ENCODE measurements at regions not wholly inside any gene's neighbourhood (a gene's known extent, or its start where the extent isn't known, plus 50 kb on each side); places are given as distances from the start of the nearest gene placed in this dataset.

DNA sequence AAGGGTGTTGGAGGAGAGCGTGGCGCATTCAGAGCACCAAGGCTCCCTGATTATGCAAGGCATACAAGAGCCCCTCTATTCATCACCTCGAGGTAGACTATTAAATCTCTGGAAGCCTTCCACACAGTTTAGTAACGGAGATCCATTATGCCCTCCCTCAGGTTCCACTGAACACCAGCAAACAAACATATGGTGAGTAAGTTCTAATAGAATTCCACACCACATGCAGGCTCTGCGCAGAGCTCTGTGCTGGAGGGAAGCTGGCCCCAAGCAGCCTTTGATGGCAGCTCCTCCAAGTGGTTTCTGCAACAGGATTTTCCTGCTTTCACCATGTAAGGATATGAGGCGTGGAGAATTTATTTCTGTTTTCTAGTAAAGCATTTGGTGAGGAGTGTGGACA, 238.6 kb downstream of the C1D start:
- Histone ChIP-seq H3K36me3 (replicated peaks; ENCODE audit: control insufficient read depth, insufficient read depth, low read length) (no peaks in the 10 kb centered on the region), H3K4me3 (ENCODE audit: insufficient read depth, low read depth, low read length) (no peak overlapping the region), H3K27me3 (ENCODE audit: control insufficient read depth, insufficient read depth, low read length) (no peaks in the 10 kb centered on the region)
- no peak for DNase-seq

DNA sequence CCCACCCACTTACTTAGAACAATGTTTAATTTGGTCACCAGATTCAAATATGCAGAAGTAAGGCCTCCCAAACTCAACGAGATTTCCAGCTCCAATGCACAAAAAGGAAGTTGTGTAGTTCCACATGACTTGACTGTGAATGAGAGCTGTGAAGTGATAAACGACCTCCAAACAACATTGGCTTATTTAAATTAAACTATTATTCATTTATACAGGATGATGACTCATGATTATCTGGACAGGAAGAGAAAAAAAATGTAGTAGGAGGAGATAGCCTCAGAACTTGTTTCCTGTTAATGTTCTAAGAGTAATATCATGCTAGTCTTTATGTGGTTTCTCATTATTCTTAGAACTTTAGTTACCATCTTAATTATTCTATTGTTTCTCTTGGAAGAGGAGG, 237.3 kb downstream of the C1D start:
- H3K27me3 ChIP-seq (ENCODE audit: control insufficient read depth, insufficient read depth, low read length): no peaks in the 10 kb centered on the region
- no peak for DNase-seq
- H3K4me3 ChIP-seq (ENCODE audit: insufficient read depth, low read depth, low read length): no peak overlapping the region
- H3K36me3 ChIP-seq (replicated peaks; ENCODE audit: control insufficient read depth, insufficient read depth, low read length): no peaks in the 10 kb centered on the region

DNA sequence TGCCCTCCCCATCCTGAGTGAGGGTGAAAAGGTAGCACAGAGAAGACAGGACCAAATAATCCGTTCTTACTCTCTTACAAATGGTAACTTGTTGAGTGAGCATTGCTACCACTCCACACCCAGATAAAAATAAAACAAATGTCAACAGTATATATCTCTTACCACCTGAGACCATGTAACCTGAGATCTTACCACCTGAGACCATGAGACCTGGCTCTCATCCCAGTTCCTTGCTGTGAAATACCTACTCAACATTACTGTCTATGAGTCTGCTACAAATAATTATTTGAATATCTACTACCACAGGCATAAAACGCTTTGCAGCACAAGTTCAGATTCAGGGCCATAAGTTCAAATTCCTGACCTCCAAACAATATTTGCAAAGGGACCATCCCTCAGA, 234.7 kb downstream of the C1D start:
- H3K4me3 ChIP-seq (ENCODE audit: insufficient read depth, low read depth, low read length): no peak overlapping the region
- no peak for DNase-seq
- H3K27me3 ChIP-seq (ENCODE audit: control insufficient read depth, insufficient read depth, low read length): no peaks in the 10 kb centered on the region
- H3K36me3 ChIP-seq (replicated peaks; ENCODE audit: control insufficient read depth, insufficient read depth, low read length): no peaks in the 10 kb centered on the region

DNA sequence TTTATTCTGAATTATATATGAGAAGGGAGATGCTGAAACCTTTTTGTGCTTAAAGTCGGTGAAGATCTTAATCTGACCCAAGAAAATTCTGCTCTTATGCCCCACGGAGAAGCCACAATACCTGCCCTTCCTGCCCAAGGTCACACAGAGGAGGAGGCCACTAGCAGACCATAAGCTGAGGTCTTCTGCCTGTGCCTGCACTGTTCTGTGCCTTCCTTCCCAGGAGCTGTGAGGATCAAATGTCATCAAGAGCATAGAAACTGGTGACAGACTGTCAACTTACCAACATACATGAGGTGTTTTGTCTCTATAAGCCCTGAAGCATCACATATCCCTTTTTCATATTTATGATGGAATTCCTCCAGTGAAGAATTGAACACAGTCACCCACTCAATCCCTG, 233.3 kb downstream of the C1D start:
- Histone ChIP-seq H3K4me3 (ENCODE audit: insufficient read depth, low read depth, low read length) (no peak overlapping the region), H3K27me3 (ENCODE audit: control insufficient read depth, insufficient read depth, low read length) (no peaks in the 10 kb centered on the region), H3K36me3 (replicated peaks; ENCODE audit: control insufficient read depth, insufficient read depth, low read length) (no peaks in the 10 kb centered on the region)
- no peak for DNase-seq

DNA sequence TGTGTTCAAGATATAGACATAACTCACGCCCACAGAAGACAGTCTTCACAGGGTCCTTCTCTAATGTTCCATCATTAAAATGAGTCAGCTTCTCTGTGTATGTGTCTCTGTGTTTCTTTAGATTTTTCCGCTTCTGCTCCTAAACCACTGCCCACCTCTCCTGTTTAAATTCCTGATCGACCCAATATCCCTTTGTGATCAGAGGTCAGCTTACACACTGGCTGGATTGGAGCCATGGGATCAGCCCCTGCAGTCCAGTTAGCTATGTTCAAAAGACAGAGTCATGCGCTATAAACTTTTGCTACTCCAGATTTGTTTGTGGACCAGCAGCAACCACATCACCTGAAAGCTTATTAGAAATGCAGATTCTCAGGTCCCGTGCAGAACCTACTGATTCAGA, 229.2 kb downstream of the C1D start:
- no peak overlapping the region for H3K4me3 ChIP-seq (ENCODE audit: insufficient read depth, low read depth, low read length)
- H3K36me3 ChIP-seq (replicated peaks; ENCODE audit: control insufficient read depth, insufficient read depth, low read length): no peaks in the 10 kb centered on the region
- no peaks in the 10 kb centered on the region for H3K27me3 ChIP-seq (ENCODE audit: control insufficient read depth, insufficient read depth, low read length)
- no peak for DNase-seq

GRCh38 chr2:67834482-67834881, 228.3 kb downstream of the C1D start:
- Histone ChIP-seq H3K4me3 (ENCODE audit: insufficient read depth, low read depth, low read length) (no peak overlapping the region), H3K27me3 (ENCODE audit: control insufficient read depth, insufficient read depth, low read length) (no peaks in the 10 kb centered on the region), H3K36me3 (replicated peaks; ENCODE audit: control insufficient read depth, insufficient read depth, low read length) (no peaks in the 10 kb centered on the region)
- no peak for DNase-seq

DNA sequence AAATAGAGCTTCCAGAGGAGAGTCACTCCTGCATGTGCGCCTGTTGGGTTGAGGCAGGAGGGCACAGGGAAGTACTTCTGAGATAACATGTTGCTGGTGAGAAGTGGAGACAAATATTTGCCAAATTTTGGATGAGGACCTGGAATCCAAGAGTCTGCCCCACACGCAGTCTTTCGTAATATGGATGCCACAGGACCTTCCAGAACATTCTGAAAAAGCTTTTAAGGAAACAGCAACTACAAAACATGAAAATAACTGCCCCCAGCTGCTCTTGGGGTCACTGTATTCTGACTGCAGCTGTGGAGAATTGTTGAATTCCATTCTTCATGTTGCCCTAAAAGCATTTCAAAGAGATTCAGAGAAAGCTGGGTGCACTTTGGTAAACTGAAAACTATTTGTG, 227.5 kb downstream of the C1D start:
- H3K27me3 ChIP-seq (ENCODE audit: control insufficient read depth, insufficient read depth, low read length): no peaks in the 10 kb centered on the region
- no peak for DNase-seq
- no peaks in the 10 kb centered on the region for H3K36me3 ChIP-seq (replicated peaks; ENCODE audit: control insufficient read depth, insufficient read depth, low read length)
- no peak overlapping the region for H3K4me3 ChIP-seq (ENCODE audit: insufficient read depth, low read depth, low read length)

DNA sequence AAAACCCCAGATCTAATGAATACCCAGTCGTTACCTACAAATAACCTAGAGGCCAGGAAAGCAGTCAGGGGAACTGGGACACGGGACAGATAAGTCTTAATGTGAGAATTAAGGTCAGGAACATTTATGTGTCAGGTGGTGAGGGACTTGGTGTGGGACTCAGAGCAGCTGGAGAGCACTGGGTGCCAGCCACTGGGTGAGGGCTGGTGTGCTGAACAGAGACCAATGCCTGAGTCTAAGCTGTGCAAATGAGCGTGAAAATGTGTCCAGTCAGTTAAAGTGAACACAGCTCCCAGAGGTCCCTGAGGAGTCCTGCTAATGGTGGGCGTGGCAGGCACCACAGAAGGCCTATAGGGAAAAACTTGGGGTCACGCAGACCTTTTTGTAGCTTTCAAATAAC, 225.9 kb downstream of the C1D start:
- H3K36me3 ChIP-seq (replicated peaks; ENCODE audit: control insufficient read depth, insufficient read depth, low read length): no peaks in the 10 kb centered on the region
- H3K4me3 ChIP-seq (ENCODE audit: insufficient read depth, low read depth, low read length): no peak overlapping the region
- no peak for DNase-seq
- no peaks in the 10 kb centered on the region for H3K27me3 ChIP-seq (ENCODE audit: control insufficient read depth, insufficient read depth, low read length)

- H3K4me3 ChIP-seq (ENCODE audit: insufficient read depth, low read depth, low read length): no peak overlapping the region
- DNase-seq: no peak
- no peaks in the 10 kb centered on the region for H3K36me3 ChIP-seq (replicated peaks; ENCODE audit: control insufficient read depth, insufficient read depth, low read length)
- H3K27me3 ChIP-seq (ENCODE audit: control insufficient read depth, insufficient read depth, low read length): no peaks in the 10 kb centered on the region
Measured at GRCh38 chr2:67838205-67838604, 224.6 kb downstream of the C1D start.

- H3K36me3 ChIP-seq (replicated peaks; ENCODE audit: control insufficient read depth, insufficient read depth, low read length): no peaks in the 10 kb centered on the region
- no peak for DNase-seq
- H3K4me3 ChIP-seq (ENCODE audit: insufficient read depth, low read depth, low read length): no peak overlapping the region
- no peaks in the 10 kb centered on the region for H3K27me3 ChIP-seq (ENCODE audit: control insufficient read depth, insufficient read depth, low read length)
Measured at GRCh38 chr2:67839242-67839641, 223.6 kb downstream of the C1D start.

- no peaks in the 10 kb centered on the region for H3K36me3 ChIP-seq (replicated peaks; ENCODE audit: control insufficient read depth, insufficient read depth, low read length)
- DNase-seq: no peak
- no peaks in the 10 kb centered on the region for H3K27me3 ChIP-seq (ENCODE audit: control insufficient read depth, insufficient read depth, low read length)
- H3K4me3 ChIP-seq (ENCODE audit: insufficient read depth, low read depth, low read length): no peak overlapping the region
Measured at GRCh38 chr2:67839668-67840067, 223.1 kb downstream of the C1D start.

DNA sequence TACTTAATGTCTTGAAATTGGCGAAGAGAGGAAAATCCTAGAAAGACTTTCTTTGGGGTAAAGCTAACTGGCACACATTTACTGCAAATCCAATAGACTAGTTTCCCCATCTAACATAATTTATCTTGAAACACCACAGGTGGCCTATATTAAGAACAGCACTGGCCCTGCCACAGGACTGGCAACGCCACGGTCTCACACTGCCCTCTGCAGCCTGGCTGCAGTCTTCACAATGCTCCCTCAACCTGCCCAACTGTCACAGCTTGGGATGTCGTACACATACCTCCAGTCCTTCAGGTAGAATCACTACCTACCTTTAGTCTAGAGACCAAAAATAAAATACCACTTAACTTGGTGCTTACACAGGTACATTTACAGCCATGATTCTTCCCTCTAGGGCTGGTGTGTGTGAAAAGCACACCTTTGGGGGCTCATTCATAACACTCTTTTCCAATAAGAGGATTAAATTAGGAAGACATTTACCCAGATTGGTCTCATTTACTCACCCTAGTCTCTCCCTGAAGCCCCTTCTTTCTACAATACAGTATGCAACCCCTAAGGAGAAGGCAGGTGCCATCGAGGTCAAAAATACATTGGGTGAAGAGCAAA, 222.2 kb downstream of the C1D start:
- Histone ChIP-seq H3K4me3 (ENCODE audit: insufficient read depth, low read depth, low read length) (no peak overlapping the region), H3K27me3 (ENCODE audit: control insufficient read depth, insufficient read depth, low read length) (no peaks in the 10 kb centered on the region), H3K36me3 (replicated peaks; ENCODE audit: control insufficient read depth, insufficient read depth, low read length) (no peaks in the 10 kb centered on the region)
- DNase-seq: peak; percentile 52

DNA sequence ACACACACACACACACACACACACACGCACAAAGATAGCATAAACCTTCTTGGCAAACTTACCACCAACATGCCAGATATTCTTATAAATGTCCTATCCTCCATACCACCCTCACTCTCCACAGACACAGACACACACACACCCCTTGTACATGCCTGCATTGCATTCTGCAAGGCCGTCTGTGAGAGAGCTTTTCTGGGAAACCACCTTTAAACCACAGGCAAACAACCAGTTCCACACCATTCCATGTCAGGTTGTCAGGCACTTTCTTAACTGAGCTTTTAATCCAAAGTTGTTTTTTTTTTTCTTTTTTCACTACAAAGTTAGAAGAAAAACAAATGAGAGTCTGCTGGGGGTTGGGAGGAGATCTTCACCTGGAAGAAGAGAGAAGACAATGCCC, 221.1 kb downstream of the C1D start:
- Histone ChIP-seq H3K27me3 (ENCODE audit: control insufficient read depth, insufficient read depth, low read length) (no peaks in the 10 kb centered on the region), H3K36me3 (replicated peaks; ENCODE audit: control insufficient read depth, insufficient read depth, low read length) (no peaks in the 10 kb centered on the region), H3K4me3 (ENCODE audit: insufficient read depth, low read depth, low read length) (no peak overlapping the region)
- DNase-seq: no peak

GRCh38 chr2:67842375-67842959, 220.3 kb downstream of the C1D start:
- Histone ChIP-seq H3K4me3 (ENCODE audit: insufficient read depth, low read depth, low read length) (no peak overlapping the region), H3K27me3 (ENCODE audit: control insufficient read depth, insufficient read depth, low read length) (no peaks in the 10 kb centered on the region), H3K36me3 (replicated peaks; ENCODE audit: control insufficient read depth, insufficient read depth, low read length) (no peaks in the 10 kb centered on the region)
- no peak for DNase-seq

DNA sequence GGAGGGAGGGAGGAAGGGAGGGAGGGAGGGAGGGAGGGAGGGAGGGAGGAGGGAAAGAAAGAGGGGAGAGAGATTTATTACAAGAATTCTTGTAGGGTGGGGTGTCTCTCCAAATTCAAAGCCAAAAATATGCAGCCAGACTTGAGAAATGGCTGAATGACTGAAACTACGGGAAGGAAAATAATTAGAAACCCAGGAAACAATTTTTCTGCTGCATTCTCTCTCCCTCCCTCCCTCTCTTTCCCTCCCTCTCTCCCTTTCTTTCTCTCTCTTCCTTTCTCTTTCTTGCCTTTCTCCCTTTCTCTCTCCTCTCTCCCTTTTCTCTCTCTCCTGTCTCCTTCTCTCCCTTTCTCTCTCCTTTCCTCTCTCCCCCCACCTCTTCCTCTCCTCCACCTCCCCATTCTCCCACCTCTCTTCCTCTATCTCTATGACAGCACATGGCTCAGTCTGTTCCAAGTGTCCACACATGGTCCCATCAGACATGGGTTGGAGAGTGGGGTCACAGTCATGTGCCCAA, 218.7 kb downstream of the C1D start:
- DNase-seq: no peak
- Histone ChIP-seq H3K4me3 (ENCODE audit: insufficient read depth, low read depth, low read length) (no peak overlapping the region), H3K36me3 (replicated peaks; ENCODE audit: control insufficient read depth, insufficient read depth, low read length) (no peaks in the 10 kb centered on the region), H3K27me3 (ENCODE audit: control insufficient read depth, insufficient read depth, low read length) (no peaks in the 10 kb centered on the region)
